ENCODE measurements at regions not wholly inside any gene's neighbourhood (a gene's known extent, or its start where the extent isn't known, plus 50 kb on each side); places are given as distances from the start of the nearest gene placed in this dataset.
"Not testable (repeated sequence)": the region's sequence is repeated elsewhere in the genome, so short reads cannot be mapped to it uniquely, and the experiment has no call there.

GRCh38 chr2:47964722-47965434, 58.6 kb upstream of the FBXO11 start:
- Histone ChIP-seq H3K4me2 (ENCODE audit: low read length) (no peak overlapping the region), H3K4me3 (replicated peaks in 1 of 2; ENCODE audit: low read depth in 1 of 2, low read length in 2 of 2) (no peak overlapping the region), H3K9ac (ENCODE audit: low read length) (no peak overlapping the region), H3K9me3 (ENCODE audit: control insufficient read depth in 1 of 2, insufficient read depth in 1 of 2, low read depth in 1 of 2, low read length in 2 of 2) (no peaks in the 10 kb centered on the region), H3K4me1 (ENCODE audit: control insufficient read depth in 1 of 2, insufficient read depth in 2 of 2, low read length in 2 of 2) (no peaks in the 10 kb centered on the region), H3K27me3 (ENCODE audit: insufficient read depth, low read length) (no peaks in the 10 kb centered on the region), H3K79me2 (ENCODE audit: insufficient read depth, low read length) (no peaks in the 10 kb centered on the region), H4K20me1 (ENCODE audit: insufficient read depth) (no peaks in the 10 kb centered on the region), H3K36me3 (ENCODE audit: control insufficient read depth in 1 of 2, insufficient read depth in 2 of 2, low read length in 2 of 2) (no peaks in the 10 kb centered on the region), H3K9me2 (ENCODE audit: insufficient read depth) (0 out of 2 replicates have a peak, but pooled peaks cover 3% of the 10 kb centered on the region), H2AFZ (ENCODE audit: low read depth, low read length, poor library complexity, severe bottlenecking) (no peak overlapping the region), H3K27ac (ENCODE audit: low read depth, low read length) (no peak overlapping the region)
- intact Hi-C loops (cut with micrococcal nuclease), result no loop called here
- TF ChIP-seq REST (IDR thresholded peaks at IDR 0.05; ENCODE audit: low read depth) (no peak), CBX3 (IDR thresholded peaks at IDR 0.05; ENCODE audit: low read depth) (no peak), YY1 (IDR thresholded peaks at IDR 0.05; ENCODE audit: extremely low read depth, insufficient replicate concordance, low read depth, low read length) (no peak), CEBPB (IDR thresholded peaks at IDR 0.05; ENCODE audit: low read depth) (no peak), MAX (IDR thresholded peaks at IDR 0.05) (no peak), JUND (IDR thresholded peaks at IDR 0.05) (no peak)
- POLR2A ChIA-PET, result no interaction called here
- CTCF ChIA-PET, result no interaction called here
- ATAC-seq, result no peak
- BruUV-seq (replicated peaks), result no TSS peak
- no peak for DNase-seq (ENCODE audit: low read depth, low spot score)
- RAD21 ChIA-PET (ENCODE audit: low non-redundant PET in 1 of 2, low total read pairs in 2 of 2, uncharacterized antibody in 2 of 2, unreplicated experiment in 2 of 2), result no interaction called here

- H3K9me3 ChIP-seq (ENCODE audit: control insufficient read depth in 1 of 2, insufficient read depth in 1 of 2, low read depth in 1 of 2, low read length in 2 of 2); BruUV-seq (replicated peaks); H3K9ac ChIP-seq (ENCODE audit: low read length); POLR2A ChIA-PET; H3K36me3 ChIP-seq (ENCODE audit: control insufficient read depth in 1 of 2, insufficient read depth in 2 of 2, low read length in 2 of 2); H3K27me3 ChIP-seq (ENCODE audit: insufficient read depth, low read length); H3K9me2 ChIP-seq (ENCODE audit: insufficient read depth); H3K4me3 ChIP-seq (replicated peaks in 1 of 2; ENCODE audit: low read depth in 1 of 2, low read length in 2 of 2); H3K27ac ChIP-seq (ENCODE audit: low read depth, low read length); H4K20me1 ChIP-seq (ENCODE audit: insufficient read depth); CTCF ChIA-PET; ATAC-seq; H3K79me2 ChIP-seq (ENCODE audit: insufficient read depth, low read length); DNase-seq (ENCODE audit: low read depth, low spot score); H3K4me2 ChIP-seq (ENCODE audit: low read length); intact Hi-C loops (cut with micrococcal nuclease); H2AFZ ChIP-seq (ENCODE audit: low read depth, low read length, poor library complexity, severe bottlenecking); RAD21 ChIA-PET (ENCODE audit: low non-redundant PET in 1 of 2, low total read pairs in 2 of 2, uncharacterized antibody in 2 of 2, unreplicated experiment in 2 of 2); H3K4me1 ChIP-seq (ENCODE audit: control insufficient read depth in 1 of 2, insufficient read depth in 2 of 2, low read length in 2 of 2): not testable (repeated sequence)
Measured at GRCh38 chr2:47976728-47977127, 70.4 kb upstream of the FBXO11 start.
